ENCODE measurements at regions not wholly inside any gene's neighbourhood (a gene's known extent, or its start where the extent isn't known, plus 50 kb on each side); places are given as distances from the start of the nearest gene placed in this dataset.
"Not testable (repeated sequence)": the region's sequence is repeated elsewhere in the genome, so short reads cannot be mapped to it uniquely, and the experiment has no call there.

- no peak for DNase-seq (ENCODE audit: low read depth in 2 of 2)
These were observed 278.3 kb downstream of the RAP2B start for GRCh38 chr3:153440311-153440710.

- no peak for DNase-seq (ENCODE audit: low read depth in 2 of 2)
These were observed 280.4 kb downstream of the RAP2B start for GRCh38 chr3:153442386-153442785.

GRCh38 chr3:153442799-153443487, 280.9 kb downstream of the RAP2B start:
- DNase-seq (ENCODE audit: low read depth in 2 of 2): no peak

- no peak for DNase-seq (ENCODE audit: low read depth in 2 of 2)
These were observed 281.9 kb downstream of the RAP2B start for GRCh38 chr3:153443961-153444360.

- DNase-seq (ENCODE audit: low read depth in 2 of 2): no peak
These were observed 283.8 kb downstream of the RAP2B start for GRCh38 chr3:153445817-153446216.

DNA sequence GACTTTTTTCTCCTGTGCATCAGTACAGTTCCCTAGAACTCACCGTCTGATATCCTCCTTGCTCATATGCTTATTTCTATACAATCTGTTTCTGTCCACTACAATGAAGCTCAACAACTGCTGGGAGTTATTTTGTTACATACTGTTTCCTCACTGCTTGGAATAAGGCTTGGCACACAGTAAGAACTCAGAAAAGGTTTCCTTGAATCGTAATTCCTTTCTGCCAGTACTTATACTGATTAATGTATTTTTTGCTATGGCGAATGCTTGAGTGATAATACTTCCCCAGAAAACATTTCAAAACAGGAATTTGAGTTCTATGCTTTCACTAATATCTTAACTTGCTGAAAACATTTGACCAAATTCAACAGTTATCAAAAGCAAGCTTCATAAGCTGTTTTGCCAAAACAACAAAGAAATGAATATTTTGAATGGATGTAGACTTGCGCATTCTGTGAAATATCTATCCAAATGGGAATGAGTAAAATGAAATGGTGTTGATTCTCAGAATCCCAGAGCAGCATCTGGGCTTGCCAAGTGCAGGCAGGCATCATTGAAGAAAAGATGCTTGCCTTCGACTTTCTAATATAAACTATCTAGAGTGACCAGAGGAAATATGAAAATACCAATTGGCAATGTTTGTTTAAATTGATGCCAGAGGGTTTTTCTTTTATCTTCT, 286.3 kb downstream of the RAP2B start:
- DNase-seq (ENCODE audit: low read depth in 2 of 2): no peak

DNA sequence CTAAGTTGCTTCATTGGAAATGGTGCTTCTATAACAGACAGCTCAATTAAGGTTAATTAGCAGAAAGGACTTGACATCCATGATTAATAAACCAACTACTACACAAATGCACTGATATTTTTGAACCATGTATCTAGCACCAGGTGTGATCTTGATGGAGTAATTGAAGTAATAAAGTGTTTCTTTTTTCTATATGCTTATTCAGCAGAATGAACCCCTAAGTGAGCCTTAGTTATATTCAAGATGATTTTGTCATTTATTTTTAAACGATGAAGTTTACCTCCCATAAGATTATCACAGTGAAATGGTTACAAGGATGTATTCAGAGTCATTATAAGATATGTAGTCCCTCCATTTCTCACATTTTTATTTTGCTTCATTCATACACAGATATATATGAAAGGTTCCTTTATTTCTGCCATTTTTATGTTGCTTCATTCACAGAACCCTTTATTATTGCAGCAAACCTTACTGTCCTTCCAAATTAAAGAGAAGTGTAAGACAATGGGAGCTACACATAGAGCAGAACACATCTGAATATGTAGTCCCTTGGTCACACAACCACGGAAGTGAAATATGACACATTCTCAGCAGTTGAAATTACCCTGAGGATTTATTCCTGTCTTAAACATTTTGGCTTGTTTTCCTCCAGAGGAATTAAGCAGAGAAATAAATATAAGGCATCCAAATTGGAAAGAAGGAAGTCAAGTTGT, 295.0 kb downstream of the RAP2B start:
- DNase-seq (ENCODE audit: low read depth in 2 of 2): no peak

DNA sequence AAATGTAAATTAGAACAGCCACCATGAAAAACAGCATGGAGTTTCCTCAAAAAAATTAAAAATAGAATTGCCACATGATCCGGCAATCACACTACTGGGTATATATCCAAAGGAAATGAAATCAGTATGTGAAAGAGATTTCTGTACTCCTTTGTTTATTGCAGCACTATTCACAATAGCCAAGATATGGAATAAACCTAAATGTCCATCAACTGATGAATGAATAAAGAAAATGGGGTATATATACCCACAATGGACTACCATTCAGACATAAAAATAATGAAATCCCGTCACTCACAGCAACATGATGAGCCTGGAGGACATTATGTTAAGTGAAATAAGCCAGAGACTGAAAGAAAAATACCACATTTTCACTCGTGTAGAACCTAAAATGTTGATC, 296.9 kb downstream of the RAP2B start:
- DNase-seq (ENCODE audit: low read depth in 2 of 2): no peak

- no peak for DNase-seq (ENCODE audit: low read depth in 2 of 2)
These were observed 300.5 kb downstream of the RAP2B start for GRCh38 chr3:153462545-153462944.

DNA sequence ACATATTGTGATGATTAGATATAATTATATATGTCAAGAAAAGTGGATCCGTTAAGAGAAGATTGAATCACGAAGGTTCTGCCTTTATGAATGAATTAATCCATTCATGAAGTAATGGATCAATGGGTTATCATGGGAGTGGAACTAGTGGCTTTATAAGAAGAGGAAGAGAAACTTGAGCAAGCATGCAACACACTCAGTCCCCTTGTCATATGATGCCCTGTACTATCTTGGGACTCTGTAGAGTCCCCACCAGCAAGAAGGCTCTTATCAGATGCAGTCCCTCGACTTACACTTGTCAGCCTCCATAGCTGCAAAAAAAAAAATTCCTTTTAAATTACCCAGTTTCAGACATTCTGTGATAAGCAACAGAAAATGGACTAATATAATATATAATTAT, 301.9 kb downstream of the RAP2B start:
- no peak for DNase-seq (ENCODE audit: low read depth in 2 of 2)

GRCh38 chr3:153469162-153469561, 307.1 kb downstream of the RAP2B start:
- no peak for DNase-seq (ENCODE audit: low read depth in 2 of 2)

DNA sequence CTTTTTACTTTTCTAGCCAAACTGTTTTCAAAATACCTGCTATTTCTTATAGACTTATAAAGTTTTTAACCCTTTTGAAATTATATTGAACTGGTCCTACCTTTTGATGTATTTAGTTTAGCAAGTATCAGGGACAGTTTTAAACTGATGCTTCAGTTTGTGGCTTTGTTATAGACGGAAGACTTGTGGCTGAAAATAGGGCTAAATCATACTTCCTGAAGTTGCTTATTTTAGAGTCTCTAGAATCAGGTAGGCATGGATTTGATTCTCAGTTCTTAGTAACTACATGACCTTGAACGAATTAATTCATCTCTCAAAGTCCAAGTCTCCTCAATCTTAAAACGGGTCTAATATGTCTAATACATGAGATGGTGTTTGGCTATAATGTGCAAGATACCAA, 322.8 kb downstream of the RAP2B start:
- DNase-seq (ENCODE audit: low read depth in 2 of 2): no peak

- no peak for DNase-seq (ENCODE audit: low read depth in 2 of 2)
These were observed 333.4 kb downstream of the RAP2B start for GRCh38 chr3:153495422-153495821.

DNA sequence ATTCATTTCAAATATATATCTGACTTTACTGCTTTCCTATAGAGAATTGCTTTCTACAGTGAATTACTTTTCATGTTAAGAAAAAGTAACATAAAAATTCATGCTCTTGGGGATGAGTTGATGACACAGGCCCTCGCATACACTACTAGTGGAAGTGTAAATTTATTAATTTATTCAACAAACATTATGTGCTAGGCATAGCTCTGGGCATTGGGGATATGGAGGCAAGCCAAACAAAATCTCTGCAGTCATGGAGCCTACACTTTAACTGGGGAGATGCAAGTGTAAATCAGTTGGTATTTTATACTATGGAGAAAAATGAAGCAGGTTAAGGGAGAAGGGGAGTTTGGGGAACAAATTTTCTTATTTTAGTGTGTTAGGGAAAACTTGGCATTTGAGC, 340.7 kb downstream of the RAP2B start:
- no peak for DNase-seq (ENCODE audit: low read depth in 2 of 2)

- no peak for DNase-seq (ENCODE audit: low read depth in 2 of 2)
These were observed 341.8 kb downstream of the RAP2B start for GRCh38 chr3:153503873-153504272.

GRCh38 chr3:153506205-153506604, 344.2 kb downstream of the RAP2B start:
- not testable (repeated sequence) for DNase-seq (ENCODE audit: low read depth in 2 of 2)

- DNase-seq (ENCODE audit: low read depth in 2 of 2): not testable (repeated sequence)
These were observed 344.7 kb downstream of the RAP2B start for GRCh38 chr3:153506686-153507085.

- no peak for DNase-seq (ENCODE audit: low read depth in 2 of 2)
These were observed 351.2 kb downstream of the RAP2B start for GRCh38 chr3:153513236-153513635.

DNA sequence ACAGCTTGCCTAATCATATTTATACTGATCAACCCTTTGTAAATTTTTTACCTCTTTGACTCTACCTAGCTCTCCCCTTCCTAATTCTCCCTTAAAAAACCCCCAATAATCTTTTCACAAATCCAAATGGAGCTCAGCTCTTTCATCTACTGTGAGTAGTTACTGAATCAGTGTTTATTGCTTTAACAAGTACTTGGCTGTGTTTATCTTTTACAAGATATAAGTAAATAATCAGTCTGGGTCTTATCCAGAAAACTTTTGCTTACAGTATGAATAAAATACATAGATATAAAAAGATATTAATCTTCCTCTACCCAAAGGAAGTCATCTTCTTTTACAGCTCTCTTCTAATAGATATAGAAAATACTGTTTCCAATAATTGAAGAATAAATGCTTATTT, 366.4 kb downstream of the RAP2B start:
- DNase-seq (ENCODE audit: low read depth in 2 of 2): no peak

DNA sequence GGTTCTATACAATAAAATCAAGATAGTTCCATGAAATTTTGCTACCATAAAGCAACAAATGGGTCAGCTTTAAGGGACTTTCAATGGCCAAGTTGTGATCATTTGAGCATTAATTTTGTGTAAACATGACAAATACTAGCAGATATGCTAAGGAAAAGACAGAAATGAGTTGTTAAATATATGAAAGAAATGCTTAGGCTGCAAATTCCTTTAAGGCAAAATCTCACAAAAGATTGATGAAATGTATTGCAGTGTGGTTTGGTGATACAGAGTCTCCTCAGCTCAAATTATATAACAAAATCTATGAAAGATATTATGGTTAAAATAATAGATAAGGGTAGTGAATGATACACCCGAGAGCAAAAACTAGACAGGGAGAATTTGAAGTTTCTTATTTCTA, 377.2 kb downstream of the RAP2B start:
- DNase-seq (ENCODE audit: low read depth in 2 of 2): no peak

- no peak for DNase-seq (ENCODE audit: low read depth in 2 of 2)
These were observed 383.4 kb downstream of the RAP2B start for GRCh38 chr3:153545471-153545870.

DNA sequence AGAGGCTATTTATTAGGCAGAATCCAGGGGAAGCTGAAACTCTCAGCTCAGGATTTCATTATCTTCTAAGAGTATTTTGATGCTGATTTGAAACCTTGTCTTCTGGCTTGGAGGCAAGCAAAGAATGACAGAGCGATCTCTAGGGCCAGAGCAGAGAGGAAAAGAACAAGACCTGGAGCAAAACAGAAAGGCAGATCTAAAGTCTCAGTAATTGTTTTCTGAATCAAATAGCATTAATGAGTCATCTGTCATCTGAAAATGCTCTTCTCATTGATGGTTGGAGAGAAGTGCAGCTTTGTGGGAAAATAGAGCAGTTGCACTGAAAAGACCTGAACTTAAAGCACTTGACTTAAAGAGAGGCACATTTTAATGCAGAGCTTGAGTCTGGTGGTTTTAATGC, 385.9 kb downstream of the RAP2B start:
- DNase-seq (ENCODE audit: low read depth in 2 of 2): no peak

DNA sequence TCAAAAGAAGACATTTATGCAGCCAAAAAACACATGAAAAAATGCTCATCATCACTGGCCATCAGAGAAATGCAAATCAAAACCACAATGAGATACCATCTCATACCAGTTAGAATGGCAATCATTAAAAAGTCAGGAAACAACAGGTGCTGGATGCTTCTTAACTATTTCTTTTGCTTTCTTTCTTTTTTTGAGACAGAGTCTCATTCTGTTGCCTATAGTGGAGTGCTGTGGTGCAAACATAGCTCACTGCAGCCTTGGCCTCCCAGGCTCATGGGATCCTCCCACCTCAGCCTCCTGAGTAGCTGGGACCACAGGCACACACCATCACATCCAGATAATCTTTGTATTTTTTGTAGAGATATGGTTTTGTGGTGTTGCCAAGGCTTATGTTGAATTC, 387.7 kb downstream of the RAP2B start:
- not testable (repeated sequence) for DNase-seq (ENCODE audit: low read depth in 2 of 2)

Data from activated CD8-positive, alpha-beta memory T cell treated with anti-CD3 and anti-CD28 coated beads for 4 hours (primary cell).